GM13976 (cell line): ENCODE measurements at regions not wholly inside any gene's neighbourhood (a gene's known extent, or its start where the extent isn't known, plus 50 kb on each side); places are given as distances from the start of the nearest gene placed in this dataset.

Experiments used
- DNase-seq: peaks from one replicate; pipeline ENCODE4 v3.0.0; 2012; ENCODE audit warnings: low spot score
- CTCF ChIP-seq: IDR thresholded peaks from 2 replicates; pipeline ENCODE4 v1.5.1; 2012; ENCODE audit warnings: borderline replicate concordance, mild to moderate bottlenecking; ENCODE audit not compliant: insufficient read depth; ENCODE audit errors: extremely low read depth, missing control alignments, control extremely low read depth
- in situ Hi-C: fragments of 300-500 bp; cut with MboI; formaldehyde crosslinking; loops from one replicate; pipeline ENCODE4 v1.12.0; 2022; ENCODE audit warnings: low sequenced_read_pairs, mixed read lengths, inconsistent platforms; ENCODE audit not compliant: unreplicated experiment

- no peak for DNase-seq
- in situ Hi-C loops, result no loop called here
- TF ChIP-seq CTCF, result no peak
These were observed 1759.9 kb upstream of the PCDH20 start for GRCh38 chr13:63175536-63175935.

DNA sequence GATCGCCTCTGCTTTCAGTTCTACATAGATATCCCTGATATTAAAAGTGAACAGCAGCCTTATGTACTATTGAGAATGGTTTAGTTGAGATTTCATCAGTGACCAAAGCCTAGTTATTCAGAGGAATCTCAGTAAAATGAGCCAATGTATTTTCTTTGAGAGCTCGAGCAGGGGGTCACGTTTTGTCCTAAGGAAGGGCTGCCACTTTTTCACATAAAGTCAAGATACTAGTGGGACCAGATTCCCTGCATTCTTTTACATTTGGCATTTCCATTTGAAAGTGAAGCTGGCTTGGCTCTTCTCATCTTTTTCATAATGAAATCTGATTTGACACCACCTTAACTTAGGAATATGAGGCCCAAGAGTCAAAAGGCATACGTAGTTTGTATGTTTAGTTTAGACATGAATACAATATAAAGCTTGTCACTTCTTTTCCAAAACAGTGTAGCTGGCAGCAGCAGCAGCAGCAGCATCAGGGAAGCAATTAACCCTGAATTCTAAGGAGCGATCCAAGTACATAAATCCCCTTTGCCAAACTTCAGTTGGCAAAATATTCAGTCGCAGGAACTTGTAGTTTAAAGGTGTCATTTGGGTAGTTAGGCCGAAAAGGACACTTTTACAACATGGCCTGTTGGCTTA lies 1752.2 kb upstream of the PCDH20 start:
- in situ Hi-C loops, result no loop called here
- TF ChIP-seq CTCF, result no peak
- DNase-seq, result no peak

DNA sequence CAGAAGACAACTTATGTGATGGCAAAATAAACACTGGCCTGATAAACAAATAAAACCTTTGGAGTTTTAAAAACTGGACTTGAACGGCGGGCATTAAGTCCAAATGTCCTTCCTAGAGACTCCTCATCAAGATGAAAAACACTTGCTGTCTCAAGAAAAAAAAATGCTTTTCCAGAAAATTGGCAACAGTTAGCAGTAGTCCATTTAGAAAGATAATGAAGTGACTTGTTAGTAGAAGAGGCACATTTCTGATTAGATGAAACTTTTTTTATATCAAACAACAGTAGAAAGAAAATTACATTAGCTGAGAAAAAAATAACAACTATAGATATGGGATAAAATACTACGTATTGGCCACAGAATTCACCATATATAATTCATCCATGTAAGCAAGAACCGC lies 1750.7 kb upstream of the PCDH20 start:
- DNase-seq, result no peak
- in situ Hi-C loops, result no loop called here
- TF ChIP-seq CTCF, result no peak

DNA sequence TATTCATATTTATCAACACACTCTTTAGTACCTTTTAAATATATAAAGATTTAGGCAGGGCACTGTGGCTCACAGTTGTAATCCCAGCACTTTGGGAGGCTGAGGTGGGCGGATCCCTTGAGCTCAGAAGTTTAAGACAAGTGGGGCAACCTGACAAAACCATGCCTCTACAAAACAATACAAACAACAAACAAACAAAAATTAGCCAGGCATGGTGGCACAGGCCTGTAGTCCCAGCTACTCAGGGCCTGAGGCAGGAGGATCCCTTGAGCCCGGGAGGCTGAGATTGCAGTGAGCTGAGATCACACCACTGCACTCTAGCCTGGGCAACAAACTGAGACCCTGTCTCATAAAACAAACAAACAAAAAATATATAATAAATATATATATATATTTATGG lies 1748.3 kb upstream of the PCDH20 start:
- TF ChIP-seq CTCF, result no peak
- no peak for DNase-seq
- in situ Hi-C loops, result no loop called here

- DNase-seq, result no peak
- in situ Hi-C loops, result no loop called here
- no peak for TF ChIP-seq CTCF
These were observed 1745.6 kb upstream of the PCDH20 start for GRCh38 chr13:63161219-63161618.

DNA sequence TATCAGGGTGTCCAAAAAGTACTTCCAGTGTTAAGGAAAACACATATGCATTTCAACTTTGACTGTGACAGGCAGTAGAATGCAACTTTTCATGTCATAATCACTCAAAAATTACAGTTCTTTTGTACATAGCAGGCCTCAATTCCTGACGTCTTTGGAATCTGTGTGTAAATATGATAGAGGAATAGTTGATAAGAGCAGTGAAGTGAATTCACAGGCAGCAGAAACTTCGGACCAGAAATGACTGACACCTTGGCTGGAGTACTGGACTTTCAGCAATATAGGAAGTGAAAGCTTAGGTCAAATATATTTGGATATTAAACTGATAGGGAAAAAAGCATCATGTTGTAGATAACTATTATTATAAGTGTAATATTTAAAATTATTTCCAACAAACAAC lies 1741.2 kb upstream of the PCDH20 start:
- in situ Hi-C loops, result no loop called here
- DNase-seq, result no peak

More for the DNA sequence above, 1741.2 kb upstream of the PCDH20 start:
- TF ChIP-seq CTCF, result no peak
